ENCODE measurements at regions not wholly inside any gene's neighbourhood (a gene's known extent, or its start where the extent isn't known, plus 50 kb on each side); places are given as distances from the start of the nearest gene placed in this dataset.

DNA sequence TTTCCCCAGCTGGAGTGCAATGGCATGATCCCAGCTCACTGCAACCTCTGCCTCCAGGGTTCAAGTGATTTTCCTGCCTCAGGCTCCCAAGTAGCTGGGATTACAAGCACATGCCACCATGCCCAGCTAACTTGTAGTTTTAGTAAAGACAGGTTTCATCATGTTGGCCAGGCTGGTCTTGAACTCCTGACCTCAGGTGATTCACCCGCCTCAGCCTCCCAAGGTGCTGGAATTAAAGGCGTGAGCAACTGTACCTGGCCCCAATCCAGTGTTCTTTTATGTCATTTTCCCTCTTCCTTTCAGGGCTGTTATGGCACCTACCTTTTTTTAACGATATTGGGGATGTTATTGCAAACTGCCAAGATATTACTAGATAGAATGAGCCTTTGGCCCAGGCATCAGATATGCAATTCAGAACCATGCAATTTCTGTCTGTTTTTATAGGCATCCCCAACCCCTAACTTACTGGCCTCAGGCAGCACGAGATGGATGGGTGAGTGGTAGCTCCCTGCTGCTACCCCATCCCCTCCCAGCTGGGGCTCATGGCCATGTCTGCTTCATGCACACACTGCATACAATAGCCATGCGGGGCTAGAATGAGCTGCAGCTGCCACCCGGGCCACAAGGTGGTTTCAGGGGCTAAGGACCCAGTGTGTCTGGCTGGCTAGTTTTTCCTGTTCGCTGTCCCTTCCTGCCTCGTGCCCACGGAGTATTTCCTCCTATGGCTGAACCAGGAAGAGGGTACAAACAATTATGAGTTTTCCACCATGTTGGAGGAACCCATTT, 1080.1 kb upstream of the SORCS1 start:
- Mint-ChIP-seq H3K27ac (no peak overlapping the region), H3K27me3 (no peaks in the 10 kb centered on the region), H3K9me3 (peaks cover 18% of the 10 kb centered on the region), H3K36me3 (ENCODE audit: low read depth) (no peaks in the 10 kb centered on the region), H3K4me1 (no peaks in the 10 kb centered on the region), H3K4me3 (no peak overlapping the region)
- CTCF ChIA-PET, result no interaction called here
- POLR2A ChIA-PET, result no interaction called here
- DNase-seq, result no peak

DNA sequence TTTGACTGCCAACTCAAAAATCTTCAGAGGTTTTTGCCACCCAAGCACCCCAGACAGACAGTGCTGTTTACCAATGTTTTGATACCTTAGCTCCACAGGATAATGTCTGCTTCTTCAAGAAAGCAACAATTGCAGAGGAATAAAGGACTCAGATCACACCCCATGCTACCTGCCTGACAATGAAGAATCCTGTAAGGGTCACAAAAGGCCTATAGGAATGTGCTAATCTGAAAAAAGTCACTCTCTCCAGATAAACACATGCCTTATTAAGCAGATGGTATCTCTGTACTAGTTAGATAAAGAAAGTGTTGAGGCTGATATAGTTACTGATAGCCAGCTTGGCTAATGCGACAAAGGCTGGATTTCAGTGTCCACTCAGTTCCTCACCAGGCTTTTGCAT, 1076.7 kb upstream of the SORCS1 start:
- CTCF ChIA-PET, result no interaction called here

DNA sequence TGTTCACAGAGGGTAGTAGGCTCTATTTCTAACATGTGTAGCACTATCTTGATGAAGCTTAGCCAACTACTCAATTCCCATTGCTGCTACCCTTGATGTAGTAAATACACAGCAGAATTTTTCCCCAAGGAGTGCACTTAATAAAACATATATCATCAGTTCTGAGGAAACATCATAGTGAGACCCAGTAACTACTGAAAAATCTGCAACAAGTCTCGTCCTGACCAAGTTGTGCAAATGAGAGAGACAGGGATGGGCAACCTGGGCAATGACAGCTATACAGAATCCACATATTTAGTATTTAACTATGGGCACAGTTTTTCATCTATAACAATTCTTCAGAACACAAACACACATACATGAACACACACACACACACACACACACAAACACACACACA, 1073.8 kb upstream of the SORCS1 start:
- H3K27ac Mint-ChIP-seq, result no peak overlapping the region
- DNase-seq, result no peak
- H3K27me3 Mint-ChIP-seq, result no peaks in the 10 kb centered on the region
- CTCF ChIA-PET, result no interaction called here
- POLR2A ChIA-PET, result no interaction called here
- H3K4me3 Mint-ChIP-seq, result no peak overlapping the region
- H3K9me3 Mint-ChIP-seq, result peaks cover 8% of the 10 kb centered on the region
- no peaks in the 10 kb centered on the region for H3K36me3 Mint-ChIP-seq (ENCODE audit: low read depth)
- H3K4me1 Mint-ChIP-seq, result no peaks in the 10 kb centered on the region

More for the DNA sequence above, 1076.7 kb upstream of the SORCS1 start:
- DNase-seq, result no peak
- Mint-ChIP-seq H3K27ac (no peak overlapping the region), H3K27me3 (no peaks in the 10 kb centered on the region), H3K4me1 (no peaks in the 10 kb centered on the region), H3K4me3 (no peak overlapping the region), H3K9me3 (peaks cover 15% of the 10 kb centered on the region), H3K36me3 (ENCODE audit: low read depth) (no peaks in the 10 kb centered on the region)
- POLR2A ChIA-PET, result no interaction called here

DNA sequence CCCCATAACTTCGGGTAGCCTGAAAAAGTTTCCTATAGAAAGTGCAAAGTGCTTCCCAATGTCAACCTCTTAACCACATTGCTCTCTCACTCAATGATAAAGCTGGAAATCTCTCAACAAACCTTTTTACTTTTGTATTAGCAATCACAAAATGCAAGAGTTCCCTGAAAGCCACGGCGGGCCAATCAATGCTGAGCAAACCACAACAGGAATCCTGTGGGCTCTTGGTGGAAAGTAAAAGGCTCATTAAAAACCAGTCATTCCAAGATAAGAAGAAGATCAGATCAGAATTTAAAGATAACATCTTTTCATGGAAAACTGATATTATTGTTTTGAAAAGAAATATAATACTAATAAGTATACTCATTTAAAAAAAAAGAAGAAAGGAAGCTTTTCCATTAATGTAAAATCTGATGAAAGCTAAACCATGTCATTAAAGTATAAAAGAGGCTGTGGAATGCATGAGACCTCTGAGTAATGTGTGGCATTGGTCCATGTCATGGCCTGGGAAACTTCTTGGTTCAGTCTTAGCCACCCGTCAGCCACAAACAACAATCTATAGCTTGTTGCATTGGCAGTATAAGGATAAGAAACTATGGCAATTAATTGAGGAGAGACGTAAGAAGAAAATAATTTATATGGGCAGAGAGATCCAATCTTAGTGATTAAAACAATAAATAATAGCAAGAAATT, 1066.1 kb upstream of the SORCS1 start:
- Mint-ChIP-seq H3K27ac (no peak overlapping the region), H3K27me3 (no peaks in the 10 kb centered on the region), H3K4me3 (no peak overlapping the region), H3K9me3 (peaks cover 7% of the 10 kb centered on the region), H3K4me1 (no peaks in the 10 kb centered on the region), H3K36me3 (ENCODE audit: low read depth) (no peaks in the 10 kb centered on the region)
- no peak for DNase-seq
- CTCF ChIA-PET, result no interaction called here
- POLR2A ChIA-PET, result no interaction called here

DNA sequence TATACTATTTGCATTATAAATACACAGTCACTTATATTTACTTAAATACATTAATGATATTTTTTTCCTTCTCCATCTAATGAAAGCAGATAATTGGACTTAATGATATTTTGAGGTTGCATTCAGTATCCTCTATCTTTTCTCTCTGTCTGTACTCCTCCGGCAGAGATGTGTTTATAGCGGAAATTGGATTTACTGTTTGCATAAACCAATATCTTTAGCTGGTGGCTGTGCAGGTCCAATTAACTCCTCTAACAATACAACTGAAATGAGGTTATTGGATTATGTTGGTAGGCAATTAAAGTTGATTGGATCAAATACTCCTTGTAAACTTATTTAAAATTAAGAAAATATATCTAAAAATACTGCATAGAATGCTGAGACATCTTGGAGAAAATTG, 1044.2 kb upstream of the SORCS1 start:
- Mint-ChIP-seq H3K4me3 (no peak overlapping the region), H3K9me3 (peaks cover 9% of the 10 kb centered on the region), H3K27ac (no peak overlapping the region), H3K36me3 (ENCODE audit: low read depth) (no peaks in the 10 kb centered on the region), H3K4me1 (no peaks in the 10 kb centered on the region), H3K27me3 (no peaks in the 10 kb centered on the region)
- ChIA-PET CTCF (no interaction called here), POLR2A (no interaction called here)
- DNase-seq, result no peak

DNA sequence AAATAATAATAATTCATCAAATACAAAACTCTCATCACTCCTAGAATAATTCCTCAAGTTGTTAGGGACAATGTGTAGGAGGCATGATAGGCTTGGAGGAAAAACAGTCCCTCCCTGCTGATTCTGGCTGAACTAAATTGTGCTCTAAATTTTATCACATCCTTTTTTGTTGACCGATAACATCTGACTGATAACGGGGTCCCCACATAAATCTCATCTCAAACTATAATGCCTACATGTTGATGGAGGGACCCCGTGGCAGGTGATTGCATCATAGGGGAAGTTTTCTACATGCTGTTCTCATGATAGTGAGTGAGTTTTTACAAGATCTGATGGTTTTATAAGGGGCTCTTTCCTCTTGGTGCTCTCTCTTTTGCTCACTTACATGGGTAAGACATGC, 1043.5 kb upstream of the SORCS1 start:
- Mint-ChIP-seq H3K36me3 (ENCODE audit: low read depth) (no peaks in the 10 kb centered on the region), H3K4me3 (no peak overlapping the region), H3K9me3 (peaks cover 9% of the 10 kb centered on the region), H3K27me3 (no peaks in the 10 kb centered on the region), H3K27ac (no peak overlapping the region), H3K4me1 (no peaks in the 10 kb centered on the region)
- ChIA-PET CTCF (no interaction called here), POLR2A (no interaction called here)
- no peak for DNase-seq

DNA sequence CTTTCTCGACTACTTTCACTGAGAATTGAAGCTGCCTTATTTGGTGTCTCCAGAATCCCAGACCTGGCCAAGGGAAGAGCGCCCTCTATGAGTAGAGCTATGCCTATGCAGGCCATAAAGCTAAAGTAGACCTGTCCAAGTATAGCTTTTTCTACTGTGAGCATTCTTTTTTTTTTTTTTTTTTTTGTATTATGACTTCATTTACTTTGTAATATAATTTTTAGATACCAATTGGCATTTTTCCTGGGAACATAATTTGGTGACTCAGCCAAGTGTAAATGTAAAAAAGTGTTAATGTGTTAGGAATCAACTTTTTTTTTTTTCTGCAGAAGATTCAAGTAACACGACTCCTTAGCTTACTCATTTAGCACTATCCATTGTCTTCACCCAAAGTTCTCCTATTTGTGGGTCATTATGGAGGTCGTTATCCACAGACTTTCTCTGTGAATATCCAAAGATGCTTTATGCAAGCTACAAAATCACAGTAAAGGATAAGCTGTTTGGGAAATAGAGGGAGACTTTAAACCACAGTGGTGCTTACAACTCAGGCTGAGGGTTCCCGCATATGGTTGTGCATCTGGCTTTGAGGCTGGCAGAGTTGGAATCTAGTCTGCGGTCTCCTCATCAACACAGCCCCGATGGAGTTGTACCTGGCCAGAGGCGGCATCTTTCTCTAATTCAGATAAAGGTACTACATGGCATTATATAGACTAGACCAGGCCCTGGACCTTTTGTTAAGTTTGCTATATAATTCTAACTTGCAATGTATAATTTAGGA, 1040.2 kb upstream of the SORCS1 start:
- Mint-ChIP-seq H3K36me3 (ENCODE audit: low read depth) (no peaks in the 10 kb centered on the region), H3K27ac (no peak overlapping the region), H3K27me3 (no peaks in the 10 kb centered on the region), H3K4me3 (no peak overlapping the region), H3K9me3 (peaks cover 13% of the 10 kb centered on the region), H3K4me1 (no peaks in the 10 kb centered on the region)
- no peak for DNase-seq
- CTCF ChIA-PET, result interaction anchor here (0.7 kb wide), 1 partner anchor 1249 kb away, joined by 3 read pairs; no protein-coding TSS in a partner anchor
- POLR2A ChIA-PET, result no interaction called here

DNA sequence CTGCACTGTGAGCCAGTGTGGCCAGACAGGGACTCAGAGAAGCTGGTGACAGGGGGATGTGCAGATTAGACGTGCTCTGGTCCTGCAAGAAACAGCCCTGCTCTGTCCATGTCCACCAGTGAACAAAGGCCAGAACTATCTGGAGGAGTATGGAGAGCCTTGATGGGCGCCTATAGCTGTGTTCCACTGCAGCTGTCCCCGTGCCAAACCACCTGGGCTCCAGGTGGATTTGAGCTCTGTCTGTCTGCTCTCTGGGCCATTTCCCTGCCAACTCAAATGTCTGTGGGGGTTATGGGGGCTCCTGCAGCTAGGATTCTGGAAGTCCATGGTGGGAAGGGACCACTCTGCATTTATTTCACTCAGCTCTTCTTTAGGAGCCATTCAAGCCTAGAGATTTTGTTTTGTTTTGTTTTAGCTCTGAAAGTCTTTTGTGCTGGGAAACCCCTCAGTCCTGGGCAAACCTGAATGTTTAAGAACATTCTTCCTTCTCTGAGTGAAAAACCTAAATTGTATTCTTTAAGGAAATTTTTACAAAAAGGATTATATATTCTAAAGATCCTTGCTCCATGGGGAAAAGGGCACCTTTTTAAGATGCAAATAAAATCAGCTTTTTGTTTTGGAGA, 1039.5 kb upstream of the SORCS1 start:
- no peak overlapping the region for H3K4me3 Mint-ChIP-seq
- H3K27ac Mint-ChIP-seq, result no peak overlapping the region

DNA sequence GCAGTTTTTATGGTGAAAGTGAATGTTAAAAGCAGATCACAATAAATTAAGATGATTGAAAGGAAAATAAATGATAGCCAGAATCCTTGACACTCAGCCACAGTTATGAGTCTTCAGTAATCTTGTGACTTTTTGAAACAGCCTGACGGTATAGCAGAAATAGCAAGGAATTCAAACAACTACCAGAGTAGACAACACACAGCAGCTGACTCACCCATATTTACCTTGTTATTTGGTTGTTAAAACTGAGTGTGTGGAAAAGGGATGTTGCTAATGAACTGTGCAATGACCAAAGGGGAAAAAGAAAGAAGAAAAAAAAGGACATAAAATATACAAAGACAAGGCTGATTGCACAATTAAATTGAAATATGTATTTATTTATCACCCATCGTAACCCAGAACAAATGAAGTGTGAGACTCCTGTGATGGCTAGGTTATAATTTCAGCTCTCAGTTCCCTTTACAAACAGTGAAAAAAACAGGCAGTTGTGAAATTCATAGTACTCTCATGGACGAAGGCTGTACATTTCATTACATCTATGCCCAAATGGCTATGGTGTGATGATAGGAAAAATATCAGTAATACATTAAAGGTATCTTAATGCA, 1023.0 kb upstream of the SORCS1 start:
- Mint-ChIP-seq H3K4me3 (no peak overlapping the region), H3K27ac (no peak overlapping the region), H3K4me1 (no peaks in the 10 kb centered on the region), H3K27me3 (no peaks in the 10 kb centered on the region), H3K9me3 (peaks cover 17% of the 10 kb centered on the region), H3K36me3 (ENCODE audit: low read depth) (no peaks in the 10 kb centered on the region)
- ChIA-PET POLR2A (no interaction called here), CTCF (no interaction called here)
- DNase-seq, result no peak

More for the DNA sequence above, 1039.5 kb upstream of the SORCS1 start:
- ChIA-PET CTCF (interaction anchor here (0.7 kb wide), 1 partner anchor 1249 kb away, joined by 3 read pairs; no protein-coding TSS in a partner anchor), POLR2A (no interaction called here)
- DNase-seq, result no peak
- Mint-ChIP-seq H3K4me1 (no peaks in the 10 kb centered on the region), H3K36me3 (ENCODE audit: low read depth) (no peaks in the 10 kb centered on the region), H3K9me3 (peaks cover 9% of the 10 kb centered on the region), H3K27me3 (no peaks in the 10 kb centered on the region)

DNA sequence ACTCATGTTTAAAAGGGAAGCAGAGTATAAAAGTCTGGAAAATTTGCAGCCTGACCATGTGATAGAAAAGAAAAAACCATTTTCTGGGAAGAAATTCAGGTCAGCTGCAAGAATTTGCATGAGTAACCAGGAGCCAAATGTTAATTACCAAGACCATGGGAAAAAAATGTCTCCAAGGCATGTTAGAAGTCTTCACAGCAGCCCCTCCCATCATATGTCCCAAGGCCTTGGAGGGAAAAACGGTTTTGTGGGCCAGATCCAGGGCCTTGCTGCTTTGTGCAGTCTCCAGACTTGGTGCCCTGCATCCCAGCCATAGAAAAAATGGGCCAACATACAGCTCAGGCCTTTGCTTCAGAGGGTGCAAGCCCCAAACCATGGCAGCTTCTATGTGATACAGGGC, 1019.6 kb upstream of the SORCS1 start:
- ChIA-PET CTCF (no interaction called here), POLR2A (no interaction called here)
- Mint-ChIP-seq H3K4me3 (no peak overlapping the region), H3K27ac (no peak overlapping the region), H3K36me3 (ENCODE audit: low read depth) (no peaks in the 10 kb centered on the region), H3K4me1 (no peaks in the 10 kb centered on the region), H3K27me3 (no peaks in the 10 kb centered on the region), H3K9me3 (peaks cover 21% of the 10 kb centered on the region)
- no peak for DNase-seq

DNA sequence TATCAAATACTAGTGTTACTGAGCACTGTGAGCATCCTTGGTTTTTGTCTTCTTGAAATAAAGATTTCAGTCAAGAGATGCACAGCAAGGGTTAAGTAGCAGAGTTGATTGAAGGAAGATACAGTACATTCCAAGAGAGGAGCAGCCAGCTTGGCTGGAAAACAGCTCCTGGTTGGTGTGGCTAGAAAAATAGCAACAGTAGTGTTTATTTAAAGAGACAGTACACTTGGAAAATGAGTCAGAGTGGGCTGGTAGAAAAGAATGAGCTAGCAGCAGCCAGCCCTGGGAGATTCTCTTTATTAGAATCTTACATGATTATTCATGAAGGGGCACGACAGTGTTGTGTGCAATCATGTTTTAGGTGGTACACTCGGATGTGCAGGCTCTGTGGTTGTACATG, 1016.4 kb upstream of the SORCS1 start:
- ChIA-PET CTCF (no interaction called here), POLR2A (no interaction called here)
- Mint-ChIP-seq H3K9me3 (peaks cover 16% of the 10 kb centered on the region), H3K36me3 (ENCODE audit: low read depth) (no peaks in the 10 kb centered on the region), H3K27me3 (no peaks in the 10 kb centered on the region), H3K4me3 (no peak overlapping the region), H3K27ac (no peak overlapping the region), H3K4me1 (no peaks in the 10 kb centered on the region)
- no peak for DNase-seq

DNA sequence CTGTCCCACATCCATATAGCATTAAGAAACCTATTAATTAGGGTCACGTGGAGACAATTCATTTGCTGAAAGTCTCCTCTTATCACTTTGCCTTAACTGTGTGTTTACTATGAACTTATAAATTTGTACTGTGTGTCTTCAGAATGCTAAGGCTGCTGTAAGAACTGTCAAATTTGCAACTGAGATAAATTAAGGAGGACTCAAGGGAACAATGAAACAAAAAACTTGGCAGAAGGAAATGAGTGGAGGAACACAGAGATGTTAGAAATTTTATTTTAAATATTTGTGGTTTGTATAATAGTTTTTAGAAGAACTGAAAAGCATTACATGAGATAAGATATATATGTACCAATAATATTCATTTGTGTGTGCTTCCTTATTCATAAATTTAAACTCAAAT, 1005.3 kb upstream of the SORCS1 start:
- H3K36me3 Mint-ChIP-seq (ENCODE audit: low read depth), result no peaks in the 10 kb centered on the region
- peaks cover 18% of the 10 kb centered on the region for H3K9me3 Mint-ChIP-seq
- no peak overlapping the region for H3K27ac Mint-ChIP-seq
- ChIA-PET POLR2A (no interaction called here), CTCF (no interaction called here)
- H3K27me3 Mint-ChIP-seq, result no peaks in the 10 kb centered on the region
- H3K4me3 Mint-ChIP-seq, result no peak overlapping the region
- H3K4me1 Mint-ChIP-seq, result no peaks in the 10 kb centered on the region
- no peak for DNase-seq

DNA sequence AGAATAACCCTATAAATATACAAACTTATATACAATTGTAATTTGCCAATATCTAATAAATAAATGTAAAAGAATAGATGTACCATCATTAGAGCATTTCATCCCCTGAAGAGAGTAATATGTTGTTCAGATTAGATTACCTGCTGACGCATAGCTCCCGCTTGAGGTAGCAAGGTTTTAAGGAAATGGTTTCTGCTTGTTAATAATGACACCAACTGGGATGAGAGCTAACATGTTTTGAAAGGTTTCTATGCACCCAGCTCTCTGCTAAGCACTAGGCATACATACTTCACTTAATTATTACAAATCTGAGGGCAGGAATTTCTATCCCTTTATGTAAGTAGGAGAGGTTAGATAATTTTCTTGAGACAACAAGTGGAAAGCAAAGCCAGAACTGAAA, 1003.3 kb upstream of the SORCS1 start:
- Mint-ChIP-seq H3K4me3 (no peak overlapping the region), H3K27ac (no peak overlapping the region), H3K27me3 (no peaks in the 10 kb centered on the region), H3K4me1 (no peaks in the 10 kb centered on the region), H3K36me3 (ENCODE audit: low read depth) (no peaks in the 10 kb centered on the region), H3K9me3 (peaks cover 15% of the 10 kb centered on the region)
- ChIA-PET CTCF (no interaction called here), POLR2A (no interaction called here)
- DNase-seq, result no peak
